PC-3 (cell line): ENCODE measurements at regions not wholly inside any gene's neighbourhood (a gene's known extent, or its start where the extent isn't known, plus 50 kb on each side); places are given as distances from the start of the nearest gene placed in this dataset.

Source experiments
- ATAC-seq: fragments of 200-7000 bp; cut with Tn5 transposase; 2 replicates; pipeline ENCODE4 v1.9.1; 2020; ENCODE audit warnings: mild to moderate bottlenecking, moderate library complexity
- BruUV-seq: library from RNA; stranded (reverse); fragments of 400-500 nt; replicated peaks from 2 replicates; lab custom pipeline; 2021; lab: Mats Ljungman, UMichigan
- CTCF ChIA-PET: fragments of 300-600 bp; sonication (Branson Sonifier 250); formaldehyde crosslinking; loops from one replicate; lab custom pipeline; 2022; ENCODE audit warnings: antibody characterized with exemption; lab: Charles Lee
- POLR2A ChIA-PET: fragments of 300-600 bp; sonication (Branson Sonifier 250); formaldehyde crosslinking; loops from one replicate; lab custom pipeline; 2022; ENCODE audit warnings: antibody characterized with exemption; ENCODE audit not compliant: unreplicated experiment; lab: Charles Lee
- DNase-seq: peaks from one replicate; pipeline ENCODE4 v3.0.0-alpha.2; 2015
- H2AFZ ChIP-seq: fragments of 300-600 bp; sonication (generic); 2 replicates; pipeline ENCODE4 v1.6.0; 2016; ENCODE audit warnings: antibody characterized with exemption, low read length
- H3F3A ChIP-seq: fragments of 300-600 bp; sonication (generic); one replicate; pipeline ENCODE4 v1.6.0; 2017; ENCODE audit warnings: antibody characterized with exemption, low read length, control low read depth, mild to moderate bottlenecking; ENCODE audit not compliant: unreplicated experiment
- H3K27ac ChIP-seq: fragments of 300-600 bp; sonication (generic); 2 replicates; pipeline ENCODE4 v1.5.1; 2016; ENCODE audit warnings: mild to moderate bottlenecking, low read length
- H3K27me3 ChIP-seq: fragments of 300-600 bp; sonication (generic); 2 replicates; pipeline ENCODE4 v1.6.1; 2016; ENCODE audit warnings: low read length, mixed read lengths
- H3K36me3 ChIP-seq: fragments of 300-600 bp; sonication (generic); 2 replicates; pipeline ENCODE4 v1.6.1; 2016; ENCODE audit warnings: low read depth, mixed run types, low read length, mixed read lengths
- H3K4me1 ChIP-seq: fragments of 300-600 bp; sonication (generic); 2 replicates; pipeline ENCODE4 v1.5.1; 2016; ENCODE audit warnings: low read length; ENCODE audit not compliant: insufficient read depth
- H3K4me2 ChIP-seq: fragments of 300-600 bp; sonication (generic); 2 replicates; pipeline ENCODE4 v1.6.0; 2016; ENCODE audit warnings: low read length
- H3K4me3 ChIP-seq: fragments of 300-600 bp; sonication (generic); 2 replicates; pipeline ENCODE4 v1.5.1; 2016; ENCODE audit warnings: mild to moderate bottlenecking, low read length, mixed read lengths
- H3K79me2 ChIP-seq: fragments of 300-600 bp; sonication (generic); 2 replicates; pipeline ENCODE4 v1.6.1; 2017; ENCODE audit warnings: low read length, mixed read lengths
- H3K9ac ChIP-seq: fragments of 300-600 bp; sonication (generic); 2 replicates; pipeline ENCODE4 v1.6.0; 2016; ENCODE audit warnings: mild to moderate bottlenecking, low read length
- H3K9me2 ChIP-seq: fragments of 300-600 bp; sonication (generic); replicated peaks from 2 replicates; pipeline ENCODE4 v1.6.1; 2016; ENCODE audit warnings: mixed run types, low read length, mixed read lengths
- H3K9me3 ChIP-seq: fragments of 300-600 bp; sonication (generic); 2 replicates; pipeline ENCODE4 v1.6.1; 2016; ENCODE audit warnings: low read length, mixed read lengths
- H4K20me1 ChIP-seq: fragments of 300-600 bp; sonication (generic); 2 replicates; pipeline ENCODE4 v1.6.1; 2016; ENCODE audit warnings: low read length, mixed read lengths
- CTCF ChIP-seq: fragments of 300-600 bp; sonication (generic); conservative IDR thresholded peaks from 2 replicates; pipeline ENCODE4 v1.5.1; 2017; ENCODE audit warnings: antibody characterized with exemption, low read depth, mild to moderate bottlenecking, low read length
- EZH2 ChIP-seq: fragments of 300-600 bp; sonication (generic); IDR thresholded peaks from one replicate; pipeline ENCODE4 v1.6.1; 2017; ENCODE audit warnings: antibody characterized with exemption, mild to moderate bottlenecking, low read length; ENCODE audit not compliant: unreplicated experiment
- EZH2phosphoT487 ChIP-seq: fragments of 300-600 bp; sonication (generic); IDR thresholded peaks from 2 replicates; pipeline ENCODE4 v1.6.1; 2018; ENCODE audit warnings: mild to moderate bottlenecking, antibody characterized with exemption, low read length, borderline replicate concordance
- intact Hi-C: fragments of 100-400 bp; cut with micrococcal nuclease; formaldehyde crosslinking; loops from 2 replicates; pipeline ENCODE4 v1.9.0; 2023

GRCh38 chr14:55902241-55902640 is 216.0 kb upstream of the PELI2 start:
- Histone ChIP-seq H3K9me2 (no peaks in the 10 kb centered on the region; the same call in 1 of the 2 replicates), H3K9me3 (no peaks in the 10 kb centered on the region), H3K79me2 (no peaks in the 10 kb centered on the region), H3K4me2 (no peak overlapping the region), H2AFZ (no peak overlapping the region), H3K36me3 (no peaks in the 10 kb centered on the region), H3K9ac (no peak overlapping the region), H3F3A (no peaks in the 10 kb centered on the region), H4K20me1 (no peaks in the 10 kb centered on the region), H3K4me1 (no peaks in the 10 kb centered on the region), H3K27ac (no peak overlapping the region), H3K27me3 (peaks cover 43% of the 10 kb centered on the region), H3K4me3 (no peak overlapping the region)
- BruUV-seq = no TSS peak
- ATAC-seq (no peak), DNase-seq (no peak)
- POLR2A ChIA-PET = no interaction called here
- intact Hi-C loops = no loop called here
- TF ChIP-seq EZH2phosphoT487 = no peak
- no peak for TF ChIP-seq CTCF
- TF ChIP-seq EZH2 = no peak
- CTCF ChIA-PET = no interaction called here

- no peaks in the 10 kb centered on the region for H3F3A ChIP-seq
- H3K9ac ChIP-seq = no peak overlapping the region
- no peak overlapping the region for H3K4me3 ChIP-seq
- no peaks in the 10 kb centered on the region for H3K36me3 ChIP-seq
- no peaks in the 10 kb centered on the region for H3K79me2 ChIP-seq
- H3K4me2 ChIP-seq = no peak overlapping the region
- TF ChIP-seq CTCF (no peak), EZH2phosphoT487 (no peak), EZH2 (no peak)
- BruUV-seq = no TSS peak
- 0 out of 2 replicates have a peak, but pooled peaks have one; percentile 23 for ATAC-seq
- no peaks in the 10 kb centered on the region for H3K9me3 ChIP-seq
- no peak overlapping the region for H2AFZ ChIP-seq
- H3K9me2 ChIP-seq = no peaks in the 10 kb centered on the region
- no peak for DNase-seq
- intact Hi-C loops = no loop called here
- H3K27ac ChIP-seq = no peak overlapping the region
- POLR2A ChIA-PET = no interaction called here
- peaks cover 61% of the 10 kb centered on the region for H3K27me3 ChIP-seq
- CTCF ChIA-PET = no interaction called here
- no peaks in the 10 kb centered on the region for H3K4me1 ChIP-seq
- H4K20me1 ChIP-seq = no peaks in the 10 kb centered on the region
These were observed 214.1 kb upstream of the PELI2 start for GRCh38 chr14:55904086-55904485.

- ChIA-PET CTCF (no interaction called here), POLR2A (no interaction called here)
- TF ChIP-seq EZH2 (no peak), EZH2phosphoT487 (no peak), CTCF (no peak)
- BruUV-seq = no TSS peak
- Histone ChIP-seq H3K27me3 (peaks cover 75% of the 10 kb centered on the region), H3K36me3 (no peaks in the 10 kb centered on the region), H3K9me3 (no peaks in the 10 kb centered on the region), H3K9me2 (no peaks in the 10 kb centered on the region), H3K4me1 (peaks cover 7% of the 10 kb centered on the region; the same call in 1 of the 2 replicates), H3K27ac (no peak overlapping the region), H3K79me2 (no peaks in the 10 kb centered on the region), H2AFZ (no peak overlapping the region), H3F3A (no peaks in the 10 kb centered on the region), H3K4me3 (no peak overlapping the region), H3K4me2 (no peak overlapping the region), H4K20me1 (no peaks in the 10 kb centered on the region), H3K9ac (no peak overlapping the region)
- ATAC-seq (no peak), DNase-seq (no peak)
- intact Hi-C loops = no loop called here
These were observed 210.1 kb upstream of the PELI2 start for GRCh38 chr14:55908106-55908505.
